Epithelial cell of esophagus (primary cell): ENCODE measurements at regions not wholly inside any gene's neighbourhood (a gene's known extent, or its start where the extent isn't known, plus 50 kb on each side); places are given as distances from the start of the nearest gene placed in this dataset.

Experiments
- DNase-seq: peaks from one replicate; pipeline ENCODE4 v3.0.0; 2010; ENCODE audit warnings: low read depth
- H3K4me3 ChIP-seq: 2 replicates; pipeline ENCODE4 v1.5.1; 2011; ENCODE audit warnings: mild to moderate bottlenecking, low read length, control low read depth
- TF ChIP-seq, protein P1 (sequence below): IDR thresholded peaks from 2 replicates; pipeline ENCODE4 v1.5.1; 2011; ENCODE audit warnings: low read depth, mild to moderate bottlenecking, low read length, control low read depth, inconsistent platforms; ENCODE audit not compliant: insufficient read depth; ENCODE audit errors: missing control alignments

- DNase-seq: no peak
- no peak overlapping the region for H3K4me3 ChIP-seq
- TF ChIP-seq, protein P1, sequence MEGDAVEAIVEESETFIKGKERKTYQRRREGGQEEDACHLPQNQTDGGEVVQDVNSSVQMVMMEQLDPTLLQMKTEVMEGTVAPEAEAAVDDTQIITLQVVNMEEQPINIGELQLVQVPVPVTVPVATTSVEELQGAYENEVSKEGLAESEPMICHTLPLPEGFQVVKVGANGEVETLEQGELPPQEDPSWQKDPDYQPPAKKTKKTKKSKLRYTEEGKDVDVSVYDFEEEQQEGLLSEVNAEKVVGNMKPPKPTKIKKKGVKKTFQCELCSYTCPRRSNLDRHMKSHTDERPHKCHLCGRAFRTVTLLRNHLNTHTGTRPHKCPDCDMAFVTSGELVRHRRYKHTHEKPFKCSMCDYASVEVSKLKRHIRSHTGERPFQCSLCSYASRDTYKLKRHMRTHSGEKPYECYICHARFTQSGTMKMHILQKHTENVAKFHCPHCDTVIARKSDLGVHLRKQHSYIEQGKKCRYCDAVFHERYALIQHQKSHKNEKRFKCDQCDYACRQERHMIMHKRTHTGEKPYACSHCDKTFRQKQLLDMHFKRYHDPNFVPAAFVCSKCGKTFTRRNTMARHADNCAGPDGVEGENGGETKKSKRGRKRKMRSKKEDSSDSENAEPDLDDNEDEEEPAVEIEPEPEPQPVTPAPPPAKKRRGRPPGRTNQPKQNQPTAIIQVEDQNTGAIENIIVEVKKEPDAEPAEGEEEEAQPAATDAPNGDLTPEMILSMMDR: no peak
Measured at GRCh38 chrX:130995439-130995838, 62.7 kb upstream of the ARHGAP36 start.

DNA sequence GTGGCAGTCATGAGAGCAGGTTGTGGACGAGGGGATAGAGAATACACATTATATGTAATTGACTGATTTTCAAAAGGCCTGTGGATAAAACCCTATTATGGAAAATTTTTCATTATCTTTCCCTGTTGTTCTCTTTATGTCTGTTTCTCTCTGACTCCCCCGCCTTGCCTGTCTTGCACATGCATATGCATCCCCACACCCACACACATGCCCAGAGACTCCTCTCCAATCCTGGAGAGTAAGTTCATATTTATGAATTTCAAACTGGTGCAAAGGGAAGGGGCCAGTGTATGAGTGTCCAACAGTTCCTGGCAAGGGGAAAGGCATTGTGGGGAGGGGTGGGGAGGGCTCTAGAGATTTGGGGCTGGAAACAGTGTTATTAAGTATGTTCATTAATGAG lies 60.8 kb upstream of the ARHGAP36 start:
- no peak for DNase-seq
- no peak overlapping the region for H3K4me3 ChIP-seq

DNA sequence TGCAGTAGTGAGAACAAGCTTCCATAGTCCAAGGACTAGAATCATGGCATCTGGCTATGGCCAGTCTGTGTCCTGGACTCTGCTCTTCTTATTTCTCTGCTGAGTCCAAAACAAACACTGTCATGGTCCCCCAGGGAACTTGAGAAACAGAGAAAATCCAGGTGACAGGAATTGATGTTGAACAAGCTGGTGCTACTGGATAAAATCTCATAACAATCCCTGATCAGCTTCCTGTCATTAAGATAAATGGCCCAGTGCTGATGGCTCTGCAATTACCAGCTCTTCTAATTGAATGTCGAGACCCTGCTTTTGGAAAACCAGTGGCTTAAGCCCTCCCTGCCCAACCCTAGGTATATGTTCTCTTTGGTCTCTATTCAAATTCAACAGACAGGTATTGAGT lies 58.8 kb upstream of the ARHGAP36 start:
- TF ChIP-seq, protein P1: no peak
- DNase-seq: no peak
- no peak overlapping the region for H3K4me3 ChIP-seq

More for the DNA sequence above, 60.8 kb upstream of the ARHGAP36 start:
- TF ChIP-seq, protein P1: no peak
